ENCODE measurements at regions not wholly inside any gene's neighbourhood (a gene's known extent, or its start where the extent isn't known, plus 50 kb on each side); places are given as distances from the start of the nearest gene placed in this dataset.

- DNase-seq (ENCODE audit: low read depth), result no peak
These were observed 63.6 kb downstream of the PCDH7 start for GRCh38 chr4:30783751-30784150.

- DNase-seq (ENCODE audit: low read depth), result no peak
These were observed 69.1 kb downstream of the PCDH7 start for GRCh38 chr4:30789219-30789671.

GRCh38 chr4:30790123-30790522, 70.0 kb downstream of the PCDH7 start:
- no peak for DNase-seq (ENCODE audit: low read depth)

- DNase-seq (ENCODE audit: low read depth), result no peak
These were observed 70.8 kb downstream of the PCDH7 start for GRCh38 chr4:30790998-30791397.

GRCh38 chr4:30792601-30793000, 72.4 kb downstream of the PCDH7 start:
- DNase-seq (ENCODE audit: low read depth), result no peak

- no peak for DNase-seq (ENCODE audit: low read depth)
These were observed 81.7 kb downstream of the PCDH7 start for GRCh38 chr4:30801876-30802275.

GRCh38 chr4:30802622-30803323, 82.6 kb downstream of the PCDH7 start:
- DNase-seq (ENCODE audit: low read depth), result peak; percentile 33

GRCh38 chr4:30808276-30808675, 88.1 kb downstream of the PCDH7 start:
- no peak for DNase-seq (ENCODE audit: low read depth)

GRCh38 chr4:30811296-30811695, 91.1 kb downstream of the PCDH7 start:
- no peak for DNase-seq (ENCODE audit: low read depth)

- no peak for DNase-seq (ENCODE audit: low read depth)
These were observed 95.5 kb downstream of the PCDH7 start for GRCh38 chr4:30815685-30816084.

- DNase-seq (ENCODE audit: low read depth), result no peak
These were observed 97.3 kb downstream of the PCDH7 start for GRCh38 chr4:30817447-30817846.

GRCh38 chr4:30818541-30818940, 98.4 kb downstream of the PCDH7 start:
- DNase-seq (ENCODE audit: low read depth), result no peak

- DNase-seq (ENCODE audit: low read depth), result no peak
These were observed 101.1 kb downstream of the PCDH7 start for GRCh38 chr4:30821275-30821674.

GRCh38 chr4:30821859-30822612, 101.9 kb downstream of the PCDH7 start:
- no peak for DNase-seq (ENCODE audit: low read depth)

- DNase-seq (ENCODE audit: low read depth), result no peak
These were observed 102.9 kb downstream of the PCDH7 start for GRCh38 chr4:30822911-30823551.

GRCh38 chr4:30825008-30825770, 105.0 kb downstream of the PCDH7 start:
- DNase-seq (ENCODE audit: low read depth), result no peak

- DNase-seq (ENCODE audit: low read depth), result no peak
These were observed 108.2 kb downstream of the PCDH7 start for GRCh38 chr4:30828264-30828926.

GRCh38 chr4:30832639-30833038, 112.5 kb downstream of the PCDH7 start:
- DNase-seq (ENCODE audit: low read depth), result no peak

- DNase-seq (ENCODE audit: low read depth), result no peak
These were observed 113.0 kb downstream of the PCDH7 start for GRCh38 chr4:30833206-30833605.

GRCh38 chr4:30835044-30835443, 114.9 kb downstream of the PCDH7 start:
- DNase-seq (ENCODE audit: low read depth), result no peak

GRCh38 chr4:30836231-30836630, 116.1 kb downstream of the PCDH7 start:
- no peak for DNase-seq (ENCODE audit: low read depth)

GRCh38 chr4:30837131-30837539, 117.0 kb downstream of the PCDH7 start:
- no peak for DNase-seq (ENCODE audit: low read depth)

Measured in stromal cell of bone marrow (primary cell).